ENCODE measurements at regions not wholly inside any gene's neighbourhood (a gene's known extent, or its start where the extent isn't known, plus 50 kb on each side); places are given as distances from the start of the nearest gene placed in this dataset.

GRCh38 chr2:37560863-37561614 is 110.4 kb downstream of the CDC42EP3 start (continued):
- TF ChIP-seq NR1H2 (CRISPR knock-in tag; IDR thresholded peaks at IDR 0.05) (no peak), GTF2A2 (tag; IDR thresholded peaks at IDR 0.05) (peak; percentile 21; the same call in 1 of the 2 replicates), TSC22D4 (tag; IDR thresholded peaks at IDR 0.05) (no peak), RFX5 (IDR thresholded peaks at IDR 0.05; ENCODE audit: low read depth, low read length) (no peak), BRD4 (IDR thresholded peaks at IDR 0.05) (peak; percentile 24; the same call in 1 of the 2 replicates), NFRKB (IDR thresholded peaks at IDR 0.05; ENCODE audit: low read depth) (peak; percentile 58), CBX8 (IDR thresholded peaks at IDR 0.05; ENCODE audit: borderline replicate concordance, extremely low read depth, low read depth, low read length, poor library complexity, severe bottlenecking) (no peak), RREB1 (CRISPR knock-in tag; IDR thresholded peaks at IDR 0.05) (no peak), ZNF644 (tag; IDR thresholded peaks at IDR 0.05; ENCODE audit: low read depth) (0 out of 2 replicates have a peak, but pooled peaks have one; percentile 26)
- TF ChIP-seq, protein P1, sequence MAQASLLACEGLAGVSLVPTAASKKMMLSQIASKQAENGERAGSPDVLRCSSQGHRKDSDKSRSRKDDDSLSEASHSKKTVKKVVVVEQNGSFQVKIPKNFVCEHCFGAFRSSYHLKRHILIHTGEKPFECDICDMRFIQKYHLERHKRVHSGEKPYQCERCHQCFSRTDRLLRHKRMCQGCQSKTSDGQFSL (CRISPR knock-in tag; IDR thresholded peaks at IDR 0.05) = no peak
- TF ChIP-seq, protein P1 (tag; IDR thresholded peaks at IDR 0.05) = peak in 1 of 2 experiments; percentile 12; a peak in 1 of 4 replicates

Data from K562 (cell line).